ENCODE measurements at regions not wholly inside any gene's neighbourhood (a gene's known extent, or its start where the extent isn't known, plus 50 kb on each side); places are given as distances from the start of the nearest gene placed in this dataset.
"Not testable (repeated sequence)": the region's sequence is repeated elsewhere in the genome, so short reads cannot be mapped to it uniquely, and the experiment has no call there.

DNA sequence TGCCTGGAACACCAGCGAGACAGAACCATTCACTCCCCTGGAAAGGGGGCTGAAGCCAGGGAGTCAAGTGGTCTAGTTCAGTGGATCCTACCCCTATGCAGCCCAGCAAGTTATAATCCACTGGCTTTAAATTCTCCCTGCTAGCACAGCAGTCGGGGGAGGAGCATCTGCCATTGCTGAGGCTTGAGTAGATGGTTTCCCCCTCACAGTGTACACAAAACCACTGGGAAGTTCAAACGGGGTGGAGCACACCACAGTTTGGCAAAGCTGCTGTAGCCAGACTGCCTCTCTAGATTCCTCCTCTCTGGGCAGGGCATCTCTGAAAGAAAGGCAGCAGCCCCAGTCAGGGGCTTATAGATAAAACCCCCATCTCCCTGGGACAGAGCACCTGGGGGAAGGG is 88.4 kb upstream of the WDFY3 start:
- TF ChIP-seq, protein P1, sequence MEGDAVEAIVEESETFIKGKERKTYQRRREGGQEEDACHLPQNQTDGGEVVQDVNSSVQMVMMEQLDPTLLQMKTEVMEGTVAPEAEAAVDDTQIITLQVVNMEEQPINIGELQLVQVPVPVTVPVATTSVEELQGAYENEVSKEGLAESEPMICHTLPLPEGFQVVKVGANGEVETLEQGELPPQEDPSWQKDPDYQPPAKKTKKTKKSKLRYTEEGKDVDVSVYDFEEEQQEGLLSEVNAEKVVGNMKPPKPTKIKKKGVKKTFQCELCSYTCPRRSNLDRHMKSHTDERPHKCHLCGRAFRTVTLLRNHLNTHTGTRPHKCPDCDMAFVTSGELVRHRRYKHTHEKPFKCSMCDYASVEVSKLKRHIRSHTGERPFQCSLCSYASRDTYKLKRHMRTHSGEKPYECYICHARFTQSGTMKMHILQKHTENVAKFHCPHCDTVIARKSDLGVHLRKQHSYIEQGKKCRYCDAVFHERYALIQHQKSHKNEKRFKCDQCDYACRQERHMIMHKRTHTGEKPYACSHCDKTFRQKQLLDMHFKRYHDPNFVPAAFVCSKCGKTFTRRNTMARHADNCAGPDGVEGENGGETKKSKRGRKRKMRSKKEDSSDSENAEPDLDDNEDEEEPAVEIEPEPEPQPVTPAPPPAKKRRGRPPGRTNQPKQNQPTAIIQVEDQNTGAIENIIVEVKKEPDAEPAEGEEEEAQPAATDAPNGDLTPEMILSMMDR (IDR thresholded peaks at IDR 0.05) = not testable (repeated sequence)
- not testable (repeated sequence) for TF ChIP-seq EP300 (IDR thresholded peaks at IDR 0.05; ENCODE audit: low read depth); POLR2AphosphoS5 (IDR thresholded peaks at IDR 0.05); POLR2A (IDR thresholded peaks at IDR 0.05)
